ENCODE measurements at regions not wholly inside any gene's neighbourhood (a gene's known extent, or its start where the extent isn't known, plus 50 kb on each side); places are given as distances from the start of the nearest gene placed in this dataset.

DNA sequence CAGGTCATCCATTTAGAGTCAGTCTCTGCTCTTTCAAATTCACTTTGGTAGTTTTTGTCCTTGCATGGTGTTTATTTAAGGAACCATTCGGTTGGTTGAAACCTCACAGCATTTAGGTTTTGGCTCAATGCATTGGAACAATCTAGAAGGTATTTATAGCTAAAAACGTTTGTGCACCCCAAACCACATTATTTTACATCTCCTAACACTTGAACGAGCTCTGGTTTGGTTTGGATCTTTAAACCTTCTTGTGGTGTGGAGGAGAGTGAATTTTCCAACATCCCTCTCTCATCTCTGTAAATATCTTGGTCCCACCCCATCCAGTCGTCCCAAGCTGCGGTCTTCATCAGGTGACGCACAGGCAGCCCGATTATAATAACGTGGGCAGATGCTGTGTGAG is 287.9 kb downstream of the LPIN1 start:
- Histone ChIP-seq H3K4me3 (ENCODE audit: control insufficient read depth in 1 of 7, extremely low read depth in 1 of 7, insufficient read depth in 4 of 7, low read depth in 2 of 7, low read length in 6 of 7) (no peak overlapping the region), H3K4me1 (ENCODE audit: control extremely low read depth in 1 of 4, control insufficient read depth in 4 of 4, insufficient read depth in 4 of 4, low read length in 3 of 4) (peaks cover 0 to 3% (median 1%) of the 10 kb centered on the region in 4 experiments), H3K27ac (ENCODE audit: insufficient read depth in 1 of 2, low read depth in 1 of 2, low read length in 2 of 2, poor library complexity in 1 of 2, severe bottlenecking in 2 of 2) (no peak overlapping the region), H3K36me3 (ENCODE audit: control insufficient read depth in 4 of 4, insufficient read depth in 4 of 4, low read length in 3 of 4) (no peaks in the 10 kb centered on the region), H3K27me3 (replicated peaks in 2 of 5; ENCODE audit: control insufficient read depth in 4 of 5, insufficient read depth in 5 of 5, low read length in 4 of 5) (peaks cover 0 to 4% (median 0%) of the 10 kb centered on the region in 5 experiments), H3K9me3 (ENCODE audit: control extremely low read depth in 1 of 5, control insufficient read depth in 4 of 5, insufficient read depth in 2 of 5, low read depth in 1 of 5, low read length in 4 of 5) (peaks cover 0 to 8% (median 0%) of the 10 kb centered on the region in 5 experiments)
- WGBS (ENCODE audit: insufficient coverage) = 91% methylated on average over 5 of the region's 8 CpGs
- POLR2A ChIA-PET = no interaction called here
- DNase-seq = no peak
- CTCF ChIA-PET = interaction anchor here (1.1 kb wide), 1 partner anchor 23 kb away, joined by 3 read pairs; no protein-coding TSS in a partner anchor

DNA sequence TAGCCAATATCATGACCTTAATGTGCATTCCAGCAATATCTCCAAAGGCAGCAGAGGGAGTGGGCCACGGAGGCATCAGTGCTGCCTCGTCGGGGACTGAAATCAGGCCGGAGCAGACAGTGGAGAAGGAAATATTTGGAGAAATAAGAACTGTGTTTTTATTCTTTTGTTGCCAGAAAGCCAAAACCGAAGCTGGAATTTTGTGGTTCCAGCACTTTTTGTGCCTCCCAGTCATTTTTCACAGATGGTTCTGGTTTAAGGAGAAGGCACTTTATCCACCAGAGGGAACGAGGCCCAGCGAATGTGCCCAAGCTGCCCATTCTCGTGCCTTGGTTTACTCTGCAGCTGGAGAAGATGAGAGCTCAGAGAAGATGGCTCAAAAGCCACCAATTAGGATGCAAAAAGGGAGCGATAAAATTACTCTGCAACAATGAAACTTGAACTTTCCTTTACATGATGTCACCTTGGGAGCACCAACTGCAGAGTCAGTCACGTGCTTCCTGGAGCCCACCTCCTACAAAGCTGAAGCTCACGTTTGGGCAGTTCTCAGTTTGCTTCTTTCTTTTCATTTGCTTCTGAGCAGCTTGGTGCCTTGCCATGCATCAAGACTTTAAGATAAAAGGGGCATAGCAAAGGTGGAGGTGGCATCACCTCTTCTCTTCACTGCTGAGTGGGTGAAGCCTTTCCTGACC is 288.7 kb downstream of the LPIN1 start:
- ChIA-PET CTCF (interaction anchor here (1.2 kb wide), 1 partner anchor 21 kb away, joined by 3 read pairs; no protein-coding TSS in a partner anchor), POLR2A (no interaction called here)
- no peak overlapping the region for H3K4me3 ChIP-seq (ENCODE audit: control insufficient read depth in 1 of 7, extremely low read depth in 1 of 7, insufficient read depth in 4 of 7, low read depth in 2 of 7, low read length in 6 of 7)
- no peak overlapping the region for H3K27ac ChIP-seq (ENCODE audit: insufficient read depth in 1 of 2, low read depth in 1 of 2, low read length in 2 of 2, poor library complexity in 1 of 2, severe bottlenecking in 2 of 2)
- H3K4me1 ChIP-seq (ENCODE audit: control extremely low read depth in 1 of 4, control insufficient read depth in 4 of 4, insufficient read depth in 4 of 4, low read length in 3 of 4) = peaks cover 0 to 3% (median 1%) of the 10 kb centered on the region in 4 experiments
- no peaks in the 10 kb centered on the region for H3K36me3 ChIP-seq (ENCODE audit: control insufficient read depth in 4 of 4, insufficient read depth in 4 of 4, low read length in 3 of 4)
- peaks cover 0 to 15% (median 0%) of the 10 kb centered on the region in 5 experiments for H3K9me3 ChIP-seq (ENCODE audit: control extremely low read depth in 1 of 5, control insufficient read depth in 4 of 5, insufficient read depth in 2 of 5, low read depth in 1 of 5, low read length in 4 of 5)
- H3K27me3 ChIP-seq (replicated peaks in 2 of 5; ENCODE audit: control insufficient read depth in 4 of 5, insufficient read depth in 5 of 5, low read length in 4 of 5) = peaks cover 0 to 4% (median 0%) of the 10 kb centered on the region in 5 experiments
- WGBS (ENCODE audit: insufficient coverage) = 91% methylated on average over 10 of the region's 11 CpGs
- no peak for DNase-seq

DNA sequence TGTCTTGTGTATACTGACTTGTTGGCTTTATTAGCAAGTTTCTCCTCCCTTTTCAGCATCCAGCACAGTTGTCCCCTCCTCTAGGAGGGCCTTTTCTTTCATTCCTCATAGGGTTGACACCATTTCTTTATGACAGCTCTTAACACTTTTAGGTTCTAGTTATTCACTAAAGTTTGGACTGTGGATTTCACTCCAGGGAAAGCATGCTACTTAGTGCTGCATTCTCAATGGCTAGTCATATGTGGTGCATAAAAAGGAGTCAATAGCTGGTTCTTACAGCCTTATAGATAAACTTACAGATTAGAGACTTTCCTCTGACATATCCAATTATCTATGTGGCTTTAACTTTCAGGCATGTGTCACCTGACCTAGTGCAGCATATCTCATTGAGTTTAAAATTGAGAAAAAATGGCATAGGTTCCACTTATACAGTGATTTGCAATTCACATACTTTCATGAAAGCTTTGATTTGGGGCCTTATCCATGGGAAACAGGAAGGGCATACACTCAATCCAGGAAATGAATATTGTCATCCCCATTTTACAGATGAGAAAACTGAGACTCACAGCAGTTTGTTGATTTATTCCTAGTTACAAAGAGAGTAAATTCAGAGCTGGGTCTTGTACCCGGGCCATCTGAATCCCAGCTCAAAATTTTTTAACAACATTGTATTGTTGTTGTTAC is 289.7 kb downstream of the LPIN1 start:
- CTCF ChIA-PET = interaction anchor here (1.0 to 1.4 kb wide), 4 partner anchors 9 to 171 kb away, joined by 3 to 5 read pairs (median 3); no protein-coding TSS in a partner anchor
- no CpG with 5 or more reads among the region's 1 CpG for WGBS (ENCODE audit: insufficient coverage)

DNA sequence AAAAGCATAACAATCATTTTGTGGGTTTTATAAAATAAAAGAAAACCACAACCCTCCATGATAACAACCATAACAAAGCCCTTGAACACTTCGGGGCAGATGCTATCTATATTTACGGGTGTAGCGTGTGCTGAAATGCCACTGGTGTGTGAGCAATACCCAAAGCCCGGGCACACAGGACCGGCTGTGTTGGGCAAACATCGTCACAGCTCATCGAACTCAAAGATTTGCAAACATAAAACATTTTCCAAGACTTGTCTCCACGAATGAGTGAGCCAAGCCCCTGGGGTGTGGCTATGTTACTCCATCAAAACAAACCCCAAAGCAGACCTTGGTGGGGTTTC is 290.2 kb downstream of the LPIN1 start:
- no peaks in the 10 kb centered on the region for H3K36me3 ChIP-seq (ENCODE audit: control insufficient read depth in 4 of 4, insufficient read depth in 4 of 4, low read length in 3 of 4)
- H3K9me3 ChIP-seq (ENCODE audit: control extremely low read depth in 1 of 5, control insufficient read depth in 4 of 5, insufficient read depth in 2 of 5, low read depth in 1 of 5, low read length in 4 of 5) = peaks cover 0 to 25% (median 0%) of the 10 kb centered on the region in 5 experiments
- peaks cover 0 to 4% (median 0%) of the 10 kb centered on the region in 5 experiments for H3K27me3 ChIP-seq (replicated peaks in 2 of 5; ENCODE audit: control insufficient read depth in 4 of 5, insufficient read depth in 5 of 5, low read length in 4 of 5)
- H3K27ac ChIP-seq (ENCODE audit: insufficient read depth in 1 of 2, low read depth in 1 of 2, low read length in 2 of 2, poor library complexity in 1 of 2, severe bottlenecking in 2 of 2) = no peak overlapping the region
- CTCF ChIA-PET = interaction anchor here (1.0 to 1.4 kb wide), 3 partner anchors 9 to 172 kb away, joined by 3 to 5 read pairs (median 3); no protein-coding TSS in a partner anchor
- POLR2A ChIA-PET = interaction anchor here (0.9 kb wide), 1 partner anchor 163 kb away, joined by 3 read pairs; no protein-coding TSS in a partner anchor
- no peak for DNase-seq
- 96% methylated on average over 7 of the region's 8 CpGs for WGBS (ENCODE audit: insufficient coverage)
- no peak overlapping the region for H3K4me3 ChIP-seq (ENCODE audit: control insufficient read depth in 1 of 7, extremely low read depth in 1 of 7, insufficient read depth in 4 of 7, low read depth in 2 of 7, low read length in 6 of 7)
- H3K4me1 ChIP-seq (ENCODE audit: control extremely low read depth in 1 of 4, control insufficient read depth in 4 of 4, insufficient read depth in 4 of 4, low read length in 3 of 4) = peaks cover 0 to 3% (median 1%) of the 10 kb centered on the region in 4 experiments

More for the DNA sequence above, 289.7 kb downstream of the LPIN1 start:
- Histone ChIP-seq H3K27me3 (replicated peaks in 2 of 5; ENCODE audit: control insufficient read depth in 4 of 5, insufficient read depth in 5 of 5, low read length in 4 of 5) (peaks cover 0 to 4% (median 0%) of the 10 kb centered on the region in 5 experiments), H3K36me3 (ENCODE audit: control insufficient read depth in 4 of 4, insufficient read depth in 4 of 4, low read length in 3 of 4) (no peaks in the 10 kb centered on the region), H3K4me1 (ENCODE audit: control extremely low read depth in 1 of 4, control insufficient read depth in 4 of 4, insufficient read depth in 4 of 4, low read length in 3 of 4) (peaks cover 0 to 3% (median 1%) of the 10 kb centered on the region in 4 experiments), H3K4me3 (ENCODE audit: control insufficient read depth in 1 of 7, extremely low read depth in 1 of 7, insufficient read depth in 4 of 7, low read depth in 2 of 7, low read length in 6 of 7) (no peak overlapping the region), H3K9me3 (ENCODE audit: control extremely low read depth in 1 of 5, control insufficient read depth in 4 of 5, insufficient read depth in 2 of 5, low read depth in 1 of 5, low read length in 4 of 5) (peaks cover 0 to 22% (median 0%) of the 10 kb centered on the region in 5 experiments), H3K27ac (ENCODE audit: insufficient read depth in 1 of 2, low read depth in 1 of 2, low read length in 2 of 2, poor library complexity in 1 of 2, severe bottlenecking in 2 of 2) (no peak overlapping the region)
- no peak for DNase-seq
- POLR2A ChIA-PET = interaction anchor here (0.9 kb wide), 1 partner anchor 162 kb away, joined by 3 read pairs; no protein-coding TSS in a partner anchor

DNA sequence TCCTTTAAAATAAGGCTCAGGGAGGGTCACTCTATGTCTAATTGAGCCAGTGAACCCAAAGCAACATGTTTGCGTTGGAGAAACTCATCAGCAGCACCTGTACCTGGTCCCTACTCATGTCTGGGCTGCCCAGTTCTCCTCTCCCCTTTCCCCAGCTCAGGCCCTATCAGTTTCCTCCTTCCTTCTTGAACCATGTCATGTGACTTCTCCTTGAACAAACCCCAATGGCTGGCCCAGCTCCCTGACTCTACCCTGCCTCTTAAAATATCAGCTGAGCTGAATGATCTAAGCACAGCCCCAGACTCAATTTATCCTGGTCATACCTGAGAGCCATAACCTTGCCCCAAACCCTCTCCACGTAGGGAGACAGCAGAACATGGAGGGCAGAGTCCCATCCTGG is 290.9 kb downstream of the LPIN1 start:
- CTCF ChIA-PET = interaction anchor here (0.7 to 1.4 kb wide), 3 partner anchors 8 to 78 kb away, joined by 3 to 5 read pairs (median 3); no protein-coding TSS in a partner anchor
- H3K4me3 ChIP-seq (ENCODE audit: control insufficient read depth in 1 of 7, extremely low read depth in 1 of 7, insufficient read depth in 4 of 7, low read depth in 2 of 7, low read length in 6 of 7) = no peak overlapping the region
- no peak overlapping the region for H3K27ac ChIP-seq (ENCODE audit: insufficient read depth in 1 of 2, low read depth in 1 of 2, low read length in 2 of 2, poor library complexity in 1 of 2, severe bottlenecking in 2 of 2)
- peaks cover 0 to 3% (median 0%) of the 10 kb centered on the region in 4 experiments for H3K4me1 ChIP-seq (ENCODE audit: control extremely low read depth in 1 of 4, control insufficient read depth in 4 of 4, insufficient read depth in 4 of 4, low read length in 3 of 4)
- DNase-seq = no peak
- 92% methylated on average over 1 of the region's 2 CpGs for WGBS (ENCODE audit: insufficient coverage)
- POLR2A ChIA-PET = no interaction called here
- peaks cover 0 to 4% (median 0%) of the 10 kb centered on the region in 5 experiments for H3K27me3 ChIP-seq (replicated peaks in 2 of 5; ENCODE audit: control insufficient read depth in 4 of 5, insufficient read depth in 5 of 5, low read length in 4 of 5)
- peaks cover 0 to 25% (median 0%) of the 10 kb centered on the region in 5 experiments for H3K9me3 ChIP-seq (ENCODE audit: control extremely low read depth in 1 of 5, control insufficient read depth in 4 of 5, insufficient read depth in 2 of 5, low read depth in 1 of 5, low read length in 4 of 5)
- H3K36me3 ChIP-seq (ENCODE audit: control insufficient read depth in 4 of 4, insufficient read depth in 4 of 4, low read length in 3 of 4) = no peaks in the 10 kb centered on the region

DNA sequence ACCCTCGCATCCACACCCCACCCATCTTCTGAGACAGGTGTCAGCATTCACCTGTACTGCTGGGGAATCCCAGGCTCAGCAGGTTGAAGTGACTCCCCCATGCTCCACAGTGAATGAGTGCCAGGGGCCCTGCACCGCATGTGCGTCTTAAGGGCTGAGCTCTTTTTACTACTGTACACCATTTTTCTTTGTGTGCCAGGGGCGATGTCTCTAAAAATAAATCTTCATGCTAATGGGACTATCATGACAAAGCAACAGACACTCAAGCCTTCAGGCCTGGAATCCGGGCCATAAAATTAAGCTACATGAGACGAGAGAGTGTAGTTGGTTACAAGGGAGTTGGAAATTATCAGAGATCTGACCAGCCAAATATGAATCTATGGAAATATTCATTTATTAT is 294.8 kb downstream of the LPIN1 start:
- Histone ChIP-seq H3K4me1 (ENCODE audit: control extremely low read depth in 1 of 4, control insufficient read depth in 4 of 4, insufficient read depth in 4 of 4, low read length in 3 of 4) (peaks cover 6 to 14% (median 10%) of the 10 kb centered on the region in 4 experiments), H3K27ac (ENCODE audit: insufficient read depth in 1 of 2, low read depth in 1 of 2, low read length in 2 of 2, poor library complexity in 1 of 2, severe bottlenecking in 2 of 2) (no peak overlapping the region), H3K4me3 (ENCODE audit: control insufficient read depth in 1 of 7, extremely low read depth in 1 of 7, insufficient read depth in 4 of 7, low read depth in 2 of 7, low read length in 6 of 7) (no peak overlapping the region), H3K27me3 (replicated peaks in 2 of 5; ENCODE audit: control insufficient read depth in 4 of 5, insufficient read depth in 5 of 5, low read length in 4 of 5) (no peaks in the 10 kb centered on the region), H3K36me3 (ENCODE audit: control insufficient read depth in 4 of 4, insufficient read depth in 4 of 4, low read length in 3 of 4) (no peaks in the 10 kb centered on the region), H3K9me3 (ENCODE audit: control extremely low read depth in 1 of 5, control insufficient read depth in 4 of 5, insufficient read depth in 2 of 5, low read depth in 1 of 5, low read length in 4 of 5) (peaks cover 0 to 25% (median 0%) of the 10 kb centered on the region in 5 experiments)
- WGBS (ENCODE audit: insufficient coverage) = 100% methylated on average over 4 of the region's 6 CpGs
- DNase-seq = no peak
- ChIA-PET CTCF (no interaction called here), POLR2A (no interaction called here)

Data from common myeloid progenitor, CD34-positive (primary cell).